Keratinocyte (primary cell): ENCODE measurements at regions not wholly inside any gene's neighbourhood (a gene's known extent, or its start where the extent isn't known, plus 50 kb on each side); places are given as distances from the start of the nearest gene placed in this dataset.

ENCODE experiments used
- DNase-seq: peaks from one replicate; pipeline ENCODE4 v3.0.0-alpha.2; 2011; ENCODE audit warnings: low read depth, missing footprints, low spot score
- FAIRE-seq: peaks from 2 replicates; lab custom pipeline; 2011; peaks lifted over from hg19 to GRCh38; lab: Jason Lieb, UNC
- H2AFZ ChIP-seq: 2 replicates; pipeline ENCODE4 v1.6.0; 2012; ENCODE audit warnings: low read length, control low read depth, inconsistent platforms; ENCODE audit not compliant: control insufficient read depth
- H3K27ac ChIP-seq: 2 replicates; pipeline ENCODE4 v1.5.1; 2011; ENCODE audit warnings: low read length; ENCODE audit not compliant: control insufficient read depth, insufficient read depth
- H3K27me3 ChIP-seq: 3 replicates; pipeline ENCODE4 v1.6.0; 2011; ENCODE audit warnings: low read length; ENCODE audit not compliant: control insufficient read depth, insufficient read depth; ENCODE audit errors: extremely low read depth
- H3K36me3 ChIP-seq, 2 experiments: 2 replicates in 1 of 2; 3 replicates in 1 of 2; pipeline ENCODE4 v1.5.1; 2011; ENCODE audit warnings: low read length in 2 of 2, mild to moderate bottlenecking in 1 of 2; ENCODE audit not compliant: control insufficient read depth in 2 of 2, insufficient read depth in 2 of 2; ENCODE audit errors: extremely low read depth in 1 of 2
- H3K4me1 ChIP-seq: 3 replicates; pipeline ENCODE4 v1.5.1; 2011; ENCODE audit warnings: low read length; ENCODE audit not compliant: control insufficient read depth, insufficient read depth; ENCODE audit errors: extremely low read depth
- H3K4me2 ChIP-seq: 3 replicates; pipeline ENCODE4 v1.6.0; 2011; ENCODE audit warnings: low read depth, low read length; ENCODE audit not compliant: control insufficient read depth, insufficient read depth; ENCODE audit errors: extremely low read depth
- H3K4me3 ChIP-seq, 3 experiments: fragments of 200-600 bp in 1 of 3; sonication (generic) in 1 of 3; 2 replicates in 2 of 3; 3 replicates in 1 of 3; pipeline ENCODE4 v1.5.1; 2011 to 2016; ENCODE audit warnings: low read length in 3 of 3, mild to moderate bottlenecking in 3 of 3, control low read depth in 2 of 3, inconsistent platforms in 1 of 3, low read depth in 1 of 3, mixed read lengths in 1 of 3, mixed run types in 1 of 3, moderate library complexity in 1 of 3; ENCODE audit not compliant: control insufficient read depth in 2 of 3, insufficient read depth in 2 of 3; ENCODE audit errors: extremely low read depth in 1 of 3
- H3K79me2 ChIP-seq: 2 replicates; pipeline ENCODE4 v1.6.0; 2012; ENCODE audit warnings: low read length; ENCODE audit not compliant: control insufficient read depth, insufficient read depth
- H3K9ac ChIP-seq: 3 replicates; pipeline ENCODE4 v1.6.0; 2011; ENCODE audit warnings: low read length; ENCODE audit not compliant: control insufficient read depth, insufficient read depth; ENCODE audit errors: extremely low read depth
- H3K9me1 ChIP-seq: 3 replicates; pipeline ENCODE4 v1.6.0; 2011; ENCODE audit warnings: low read length; ENCODE audit not compliant: control insufficient read depth, insufficient read depth; ENCODE audit errors: extremely low read depth
- H3K9me3 ChIP-seq: 2 replicates; pipeline ENCODE4 v1.5.1; 2012; ENCODE audit warnings: low read depth, low read length; ENCODE audit not compliant: control insufficient read depth
- H4K20me1 ChIP-seq: 3 replicates; pipeline ENCODE4 v1.6.0; 2011; ENCODE audit warnings: low read length; ENCODE audit not compliant: control insufficient read depth, insufficient read depth; ENCODE audit errors: extremely low read depth
- CTCF ChIP-seq, 3 experiments: IDR thresholded peaks in 1 of 3; conservative IDR thresholded peaks in 1 of 3; optimal IDR thresholded peaks in 1 of 3; 2 replicates in 2 of 3; 3 replicates in 1 of 3; pipeline versions ENCODE3 to v1.5.1; 2011; ENCODE audit warnings: low read length in 3 of 3, mild to moderate bottlenecking in 3 of 3, moderate library complexity in 2 of 3, control low read depth in 1 of 3, inconsistent platforms in 1 of 3; ENCODE audit not compliant: insufficient read depth in 2 of 3; ENCODE audit errors: extremely low read depth in 1 of 3
- EZH2 ChIP-seq: IDR thresholded peaks from one replicate; pipeline ENCODE4 v1.6.1; 2012; ENCODE audit warnings: inconsistent platforms, mild to moderate bottlenecking, low read length, moderate library complexity
- dilution Hi-C: fragments of 300-500 bp; cut with MboI; formaldehyde crosslinking; loops from one replicate; pipeline ENCODE4 v1.7.0; 2020; ENCODE audit warnings: low sequenced_read_pairs; ENCODE audit not compliant: extremely low pct_ligation_motif_present

- H3K27me3 ChIP-seq = peaks cover 9% of the 10 kb centered on the region
- no peaks in the 10 kb centered on the region for H4K20me1 ChIP-seq
- DNase-seq (no peak), FAIRE-seq (no peak)
- no peaks in the 10 kb centered on the region for H3K9me1 ChIP-seq
- TF ChIP-seq EZH2 (no peak), CTCF (optimal IDR thresholded peaks at IDR 0.05 in 1 of 3, IDR thresholded peaks at IDR 0.05 in 1 of 3, conservative IDR thresholded peaks at IDR 0.05 in 1 of 3; ENCODE audit: extremely low read depth in 1 of 3, insufficient read depth in 2 of 3, low read length in 3 of 3) (no peak)
- no peaks in the 10 kb centered on the region for H3K79me2 ChIP-seq
- H2AFZ ChIP-seq = no peak overlapping the region
- no peak overlapping the region for H3K4me2 ChIP-seq
- H3K9me3 ChIP-seq = no peaks in the 10 kb centered on the region
- dilution Hi-C loops = no loop called here
- no peak overlapping the region for H3K9ac ChIP-seq
- no peak overlapping the region for H3K27ac ChIP-seq
- H3K4me3 ChIP-seq = no peak overlapping the region
- H3K4me1 ChIP-seq = no peaks in the 10 kb centered on the region
- H3K36me3 ChIP-seq = no peaks in the 10 kb centered on the region
Measured at GRCh38 chr7:50960621-50961310, 178.1 kb upstream of the GRB10 start.

- Histone ChIP-seq H3K4me2 (no peak overlapping the region), H3K27ac (no peak overlapping the region), H2AFZ (no peak overlapping the region), H3K4me3 (no peak overlapping the region), H3K36me3 (no peaks in the 10 kb centered on the region), H4K20me1 (no peaks in the 10 kb centered on the region), H3K9me3 (no peaks in the 10 kb centered on the region), H3K9ac (no peak overlapping the region), H3K79me2 (no peaks in the 10 kb centered on the region), H3K9me1 (no peaks in the 10 kb centered on the region), H3K4me1 (no peaks in the 10 kb centered on the region), H3K27me3 (peaks cover 9% of the 10 kb centered on the region)
- dilution Hi-C loops = no loop called here
- no peak for DNase-seq
- no peak for FAIRE-seq
- TF ChIP-seq EZH2 (no peak), CTCF (optimal IDR thresholded peaks at IDR 0.05 in 1 of 3, IDR thresholded peaks at IDR 0.05 in 1 of 3, conservative IDR thresholded peaks at IDR 0.05 in 1 of 3; ENCODE audit: extremely low read depth in 1 of 3, insufficient read depth in 2 of 3, low read length in 3 of 3) (no peak)
Measured at GRCh38 chr7:50959991-50960390, 177.3 kb upstream of the GRB10 start.
